HG03025 (cell line): ENCODE measurements at regions not wholly inside any gene's neighbourhood (a gene's known extent, or its start where the extent isn't known, plus 50 kb on each side); places are given as distances from the start of the nearest gene placed in this dataset.

Experiments used
- ATAC-seq: cut with Tn5 transposase; IDR thresholded peaks from one replicate; pipeline ENCODE4 v1.9.1; 2021; ENCODE audit warnings: mild to moderate bottlenecking, moderate library complexity; ENCODE audit not compliant: unreplicated experiment, low FRiP score

- peak; percentile 88 for ATAC-seq
Measured at GRCh38 chr6:165884813-165885765, 222.0 kb upstream of the PDE10A start.

GRCh38 chr6:165883851-165884640, 221.0 kb upstream of the PDE10A start:
- ATAC-seq: no peak

- ATAC-seq: no peak
Measured at GRCh38 chr6:165881806-165882205, 218.8 kb upstream of the PDE10A start.

GRCh38 chr6:165880686-165881085, 217.6 kb upstream of the PDE10A start:
- ATAC-seq: no peak

GRCh38 chr6:165877773-165878172, 214.7 kb upstream of the PDE10A start:
- no peak for ATAC-seq

GRCh38 chr6:165877192-165877591, 214.2 kb upstream of the PDE10A start:
- no peak for ATAC-seq

GRCh38 chr6:165876588-165876987, 213.5 kb upstream of the PDE10A start:
- ATAC-seq: no peak

GRCh38 chr6:165875946-165876345, 212.9 kb upstream of the PDE10A start:
- no peak for ATAC-seq

- no peak for ATAC-seq
Measured at GRCh38 chr6:165873976-165874375, 210.9 kb upstream of the PDE10A start.

GRCh38 chr6:165872811-165873210, 209.8 kb upstream of the PDE10A start:
- no peak for ATAC-seq

- no peak for ATAC-seq
Measured at GRCh38 chr6:165872311-165872710, 209.3 kb upstream of the PDE10A start.

- ATAC-seq: no peak
Measured at GRCh38 chr6:165871571-165871970, 208.5 kb upstream of the PDE10A start.

- no peak for ATAC-seq
Measured at GRCh38 chr6:165869526-165869925, 206.5 kb upstream of the PDE10A start.

GRCh38 chr6:165864925-165865324, 201.9 kb upstream of the PDE10A start:
- ATAC-seq: no peak

- no peak for ATAC-seq
Measured at GRCh38 chr6:165864218-165864617, 201.2 kb upstream of the PDE10A start.

- ATAC-seq: no peak
Measured at GRCh38 chr6:165863801-165864200, 200.8 kb upstream of the PDE10A start.

- ATAC-seq: no peak
Measured at GRCh38 chr6:165862813-165863212, 199.8 kb upstream of the PDE10A start.

GRCh38 chr6:165861226-165861625, 198.2 kb upstream of the PDE10A start:
- ATAC-seq: no peak

- no peak for ATAC-seq
Measured at GRCh38 chr6:165858586-165858985, 195.5 kb upstream of the PDE10A start.

GRCh38 chr6:165855856-165856255, 192.8 kb upstream of the PDE10A start:
- no peak for ATAC-seq

GRCh38 chr6:165854863-165855593, 192.0 kb upstream of the PDE10A start:
- no peak for ATAC-seq
